ENCODE measurements at regions not wholly inside any gene's neighbourhood (a gene's known extent, or its start where the extent isn't known, plus 50 kb on each side); places are given as distances from the start of the nearest gene placed in this dataset.

DNA sequence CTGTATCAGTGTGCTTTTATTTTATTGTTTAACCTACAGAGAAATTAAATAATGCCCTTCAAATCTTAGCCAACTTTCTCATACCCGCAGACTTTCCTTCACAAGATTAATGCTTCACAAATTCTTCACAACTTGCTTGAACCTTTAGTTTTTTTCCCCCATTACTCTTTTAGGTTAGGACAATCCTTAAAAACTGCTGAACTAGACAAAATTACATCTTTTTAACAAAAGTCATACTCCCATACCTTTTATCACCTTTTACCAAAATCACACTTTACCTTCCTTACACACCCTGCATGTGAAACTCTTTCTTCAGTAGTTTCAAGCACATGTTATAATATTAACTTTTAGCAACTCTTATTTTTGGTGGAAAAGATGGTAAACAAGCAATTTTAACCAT, 58.5 kb downstream of the SCGB2B2 start:
- TF ChIP-seq TAF1 (IDR thresholded peaks at IDR 0.05; ENCODE audit: borderline replicate concordance, insufficient read depth, low read length) (no peak), SIN3A (IDR thresholded peaks at IDR 0.05; ENCODE audit: borderline replicate concordance, insufficient read depth, low read length) (no peak), POLR2AphosphoS5 (IDR thresholded peaks at IDR 0.05; ENCODE audit: low read depth, low read length) (no peak), FOXP2 (optimal IDR thresholded peaks at IDR 0.05; ENCODE audit: borderline replicate concordance, extremely low read depth, extremely low read length, insufficient read depth) (no peak)
- TF ChIP-seq, protein P1, sequence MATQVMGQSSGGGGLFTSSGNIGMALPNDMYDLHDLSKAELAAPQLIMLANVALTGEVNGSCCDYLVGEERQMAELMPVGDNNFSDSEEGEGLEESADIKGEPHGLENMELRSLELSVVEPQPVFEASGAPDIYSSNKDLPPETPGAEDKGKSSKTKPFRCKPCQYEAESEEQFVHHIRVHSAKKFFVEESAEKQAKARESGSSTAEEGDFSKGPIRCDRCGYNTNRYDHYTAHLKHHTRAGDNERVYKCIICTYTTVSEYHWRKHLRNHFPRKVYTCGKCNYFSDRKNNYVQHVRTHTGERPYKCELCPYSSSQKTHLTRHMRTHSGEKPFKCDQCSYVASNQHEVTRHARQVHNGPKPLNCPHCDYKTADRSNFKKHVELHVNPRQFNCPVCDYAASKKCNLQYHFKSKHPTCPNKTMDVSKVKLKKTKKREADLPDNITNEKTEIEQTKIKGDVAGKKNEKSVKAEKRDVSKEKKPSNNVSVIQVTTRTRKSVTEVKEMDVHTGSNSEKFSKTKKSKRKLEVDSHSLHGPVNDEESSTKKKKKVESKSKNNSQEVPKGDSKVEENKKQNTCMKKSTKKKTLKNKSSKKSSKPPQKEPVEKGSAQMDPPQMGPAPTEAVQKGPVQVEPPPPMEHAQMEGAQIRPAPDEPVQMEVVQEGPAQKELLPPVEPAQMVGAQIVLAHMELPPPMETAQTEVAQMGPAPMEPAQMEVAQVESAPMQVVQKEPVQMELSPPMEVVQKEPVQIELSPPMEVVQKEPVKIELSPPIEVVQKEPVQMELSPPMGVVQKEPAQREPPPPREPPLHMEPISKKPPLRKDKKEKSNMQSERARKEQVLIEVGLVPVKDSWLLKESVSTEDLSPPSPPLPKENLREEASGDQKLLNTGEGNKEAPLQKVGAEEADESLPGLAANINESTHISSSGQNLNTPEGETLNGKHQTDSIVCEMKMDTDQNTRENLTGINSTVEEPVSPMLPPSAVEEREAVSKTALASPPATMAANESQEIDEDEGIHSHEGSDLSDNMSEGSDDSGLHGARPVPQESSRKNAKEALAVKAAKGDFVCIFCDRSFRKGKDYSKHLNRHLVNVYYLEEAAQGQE (IDR thresholded peaks at IDR 0.05; ENCODE audit: insufficient read depth in 1 of 2, low read depth in 2 of 2, low read length in 2 of 2) = no peak

DNA sequence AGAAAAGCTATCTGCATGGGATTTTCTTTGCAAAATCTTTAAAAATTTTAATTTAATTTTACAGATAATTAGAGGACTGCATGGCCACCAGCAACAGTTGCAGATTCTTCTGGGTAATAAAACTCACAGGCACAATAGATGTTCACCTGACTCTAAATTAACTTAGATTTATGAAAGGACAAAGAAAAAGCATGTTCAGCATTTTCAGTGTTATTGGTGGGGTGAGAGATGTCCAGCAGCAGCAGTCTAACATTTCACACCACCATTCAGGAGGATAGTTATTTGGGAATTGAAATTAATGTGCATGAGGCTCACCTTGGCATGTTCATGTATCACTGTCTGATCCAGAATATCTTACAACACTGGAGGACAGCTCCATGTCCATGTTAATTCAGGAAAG, 74.0 kb downstream of the SCGB2B2 start:
- TF ChIP-seq SIN3A (IDR thresholded peaks at IDR 0.05; ENCODE audit: borderline replicate concordance, insufficient read depth, low read length) (no peak), FOXP2 (optimal IDR thresholded peaks at IDR 0.05; ENCODE audit: borderline replicate concordance, extremely low read depth, extremely low read length, insufficient read depth) (no peak)

DNA sequence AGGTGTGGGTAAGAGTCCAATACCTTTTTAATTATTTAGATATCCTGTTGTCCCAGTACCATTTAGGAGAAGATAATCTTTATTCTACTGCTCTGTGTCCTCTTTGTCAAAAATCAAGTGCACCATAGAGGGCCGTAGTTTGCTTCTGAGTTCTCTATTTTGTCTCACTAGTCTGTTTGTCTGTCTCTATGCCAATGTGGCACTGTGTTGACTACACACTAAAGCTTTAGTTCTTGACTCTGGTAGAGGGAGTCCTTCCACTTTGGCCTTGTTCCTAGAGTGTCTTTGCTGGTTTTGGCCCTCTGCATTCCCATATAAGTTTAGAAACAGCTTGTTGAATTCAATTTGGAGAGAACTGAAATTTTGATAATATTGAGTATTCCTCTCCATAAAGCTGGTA, 75.9 kb downstream of the SCGB2B2 start:
- TF ChIP-seq POLR2AphosphoS5 (IDR thresholded peaks at IDR 0.05; ENCODE audit: low read depth, low read length) (no peak), TAF1 (IDR thresholded peaks at IDR 0.05; ENCODE audit: borderline replicate concordance, insufficient read depth, low read length) (no peak), SIN3A (IDR thresholded peaks at IDR 0.05; ENCODE audit: borderline replicate concordance, insufficient read depth, low read length) (no peak), FOXP2 (optimal IDR thresholded peaks at IDR 0.05; ENCODE audit: borderline replicate concordance, extremely low read depth, extremely low read length, insufficient read depth) (no peak)
- TF ChIP-seq, protein P1 (IDR thresholded peaks at IDR 0.05; ENCODE audit: insufficient read depth in 1 of 2, low read depth in 2 of 2, low read length in 2 of 2) = no peak

DNA sequence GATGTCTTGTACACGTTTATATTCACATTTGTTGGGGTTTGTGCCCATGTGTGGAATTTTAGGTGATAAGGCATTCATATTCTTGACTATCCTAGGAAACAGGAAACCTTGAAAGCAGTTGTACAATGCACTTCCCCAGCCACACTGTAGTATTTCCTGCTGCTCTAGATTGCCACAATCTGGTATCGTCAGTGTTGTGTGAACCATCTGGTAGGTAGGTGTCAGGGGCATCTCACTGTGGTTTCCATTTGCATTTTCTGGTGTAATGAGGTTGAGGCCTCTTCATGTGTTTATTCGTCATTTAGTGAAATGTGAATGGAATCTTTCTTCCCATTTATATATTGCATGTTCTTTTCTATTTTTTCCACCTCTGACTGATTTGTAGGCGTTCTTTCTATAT, 76.6 kb downstream of the SCGB2B2 start:
- TF ChIP-seq TAF1 (IDR thresholded peaks at IDR 0.05; ENCODE audit: borderline replicate concordance, insufficient read depth, low read length) (no peak), SIN3A (IDR thresholded peaks at IDR 0.05; ENCODE audit: borderline replicate concordance, insufficient read depth, low read length) (no peak), FOXP2 (optimal IDR thresholded peaks at IDR 0.05; ENCODE audit: borderline replicate concordance, extremely low read depth, extremely low read length, insufficient read depth) (no peak), POLR2AphosphoS5 (IDR thresholded peaks at IDR 0.05; ENCODE audit: low read depth, low read length) (no peak)
- TF ChIP-seq, protein P1 (IDR thresholded peaks at IDR 0.05; ENCODE audit: insufficient read depth in 1 of 2, low read depth in 2 of 2, low read length in 2 of 2) = no peak

DNA sequence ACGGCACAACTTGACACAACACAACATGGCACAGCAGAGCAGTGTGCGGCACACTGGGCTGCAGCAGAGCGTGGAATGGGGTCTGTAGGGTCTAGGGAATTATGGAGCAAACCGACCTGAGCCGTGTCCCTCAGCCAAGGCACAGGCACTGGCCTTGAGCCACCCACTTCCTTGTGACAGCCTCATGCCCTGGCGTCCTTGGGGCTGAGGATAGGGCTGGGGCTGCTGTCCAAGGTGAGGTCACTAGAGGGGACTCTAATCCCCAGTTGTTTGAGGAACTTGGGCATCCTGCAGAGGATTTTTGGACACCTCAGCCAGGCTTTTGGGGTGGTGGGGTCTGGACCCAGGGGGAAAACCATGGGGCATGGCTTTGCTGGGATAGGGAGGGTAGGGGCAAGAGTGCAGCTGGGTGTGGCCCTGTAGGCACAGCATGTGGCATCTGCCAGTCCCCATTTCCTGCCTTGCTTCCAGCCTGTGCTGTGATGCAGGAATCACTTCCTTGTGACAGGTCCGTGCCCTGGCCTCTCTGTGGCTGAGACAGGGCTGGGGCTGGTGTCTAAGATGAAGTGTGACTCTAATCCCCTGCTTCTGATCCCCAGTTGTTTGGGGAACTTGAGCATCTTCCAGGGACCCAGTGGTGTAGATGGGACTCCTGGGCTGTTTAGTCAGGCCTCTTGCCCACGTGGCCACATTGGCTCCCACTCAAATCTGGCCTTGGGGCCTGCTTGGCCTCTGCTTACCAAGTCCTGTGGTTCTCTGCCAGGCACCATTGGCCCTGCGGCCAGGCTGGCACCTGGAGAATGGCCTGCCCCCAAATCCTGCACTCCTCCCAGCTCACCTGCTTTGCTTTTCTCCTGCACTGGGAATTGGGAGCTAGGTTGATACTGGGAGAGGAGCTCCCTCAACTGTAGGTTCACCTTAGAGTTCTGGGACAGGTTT, 78.5 kb downstream of the SCGB2B2 start:
- TF ChIP-seq FOXP2 (optimal IDR thresholded peaks at IDR 0.05; ENCODE audit: borderline replicate concordance, extremely low read depth, extremely low read length, insufficient read depth) (no peak), POLR2AphosphoS5 (IDR thresholded peaks at IDR 0.05; ENCODE audit: low read depth, low read length) (no peak)
- TF ChIP-seq, protein P1 (IDR thresholded peaks at IDR 0.05; ENCODE audit: insufficient read depth in 1 of 2, low read depth in 2 of 2, low read length in 2 of 2) = peak in 1 of 2 experiments; percentile 60; a peak in 1 of 4 replicates

All from PFSK-1 (cell line).